ENCODE measurements at regions not wholly inside any gene's neighbourhood (a gene's known extent, or its start where the extent isn't known, plus 50 kb on each side); places are given as distances from the start of the nearest gene placed in this dataset.

GRCh38 chr1:86289161-86289560 is 107.0 kb downstream of the ODF2L start:
- H3K27ac ChIP-seq (ENCODE audit: low read depth, low read length), result no peak overlapping the region
- H2AFZ ChIP-seq (ENCODE audit: low read depth, low read length, poor library complexity, severe bottlenecking), result no peak overlapping the region
- H3K4me2 ChIP-seq (ENCODE audit: low read length), result no peak overlapping the region
- DNase-seq (ENCODE audit: low read depth, low spot score), result no peak
- intact Hi-C loops (cut with micrococcal nuclease), result no loop called here
- H3K79me2 ChIP-seq (ENCODE audit: insufficient read depth, low read length), result no peaks in the 10 kb centered on the region
- no peaks in the 10 kb centered on the region for H3K9me3 ChIP-seq (ENCODE audit: control insufficient read depth in 1 of 2, insufficient read depth in 1 of 2, low read depth in 1 of 2, low read length in 2 of 2)
- ChIA-PET RAD21 (ENCODE audit: low non-redundant PET in 1 of 2, low total read pairs in 2 of 2, uncharacterized antibody in 2 of 2, unreplicated experiment in 2 of 2) (no interaction called here), POLR2A (no interaction called here), CTCF (no interaction called here)
- no peaks in the 10 kb centered on the region for H3K9me2 ChIP-seq (ENCODE audit: insufficient read depth)
- no peak for ATAC-seq
- no peak overlapping the region for H3K4me3 ChIP-seq (replicated peaks in 1 of 2; ENCODE audit: low read depth in 1 of 2, low read length in 2 of 2)
- H4K20me1 ChIP-seq (ENCODE audit: insufficient read depth), result no peaks in the 10 kb centered on the region
- no peaks in the 10 kb centered on the region for H3K4me1 ChIP-seq (ENCODE audit: control insufficient read depth in 1 of 2, insufficient read depth in 2 of 2, low read length in 2 of 2)
- TF ChIP-seq CTCF (IDR thresholded peaks at IDR 0.05 in 2 of 3, conservative IDR thresholded peaks at IDR 0.05 in 1 of 3; ENCODE audit: borderline replicate concordance in 1 of 3, insufficient read depth in 1 of 3, low read depth in 2 of 3, low read length in 2 of 3), result no peak
- TF ChIP-seq FOSL1 (IDR thresholded peaks at IDR 0.05; ENCODE audit: low read depth), result no peak
- TF ChIP-seq SRF (IDR thresholded peaks at IDR 0.05; ENCODE audit: low read depth), result no peak
- no peak for TF ChIP-seq POLR2AphosphoS5 (IDR thresholded peaks at IDR 0.05; ENCODE audit: low read depth, low read length)
- TF ChIP-seq TCF7L2 (IDR thresholded peaks at IDR 0.05; ENCODE audit: borderline replicate concordance, extremely low read depth, insufficient read depth, insufficient read length), result no peak
- no peak for TF ChIP-seq EZH2phosphoT487 (IDR thresholded peaks at IDR 0.05; ENCODE audit: borderline replicate concordance)
- BruUV-seq (replicated peaks), result no TSS peak
- no peaks in the 10 kb centered on the region for H3K36me3 ChIP-seq (ENCODE audit: control insufficient read depth in 1 of 2, insufficient read depth in 2 of 2, low read length in 2 of 2)
- no peaks in the 10 kb centered on the region for H3K27me3 ChIP-seq (ENCODE audit: insufficient read depth, low read length)
- H3K9ac ChIP-seq (ENCODE audit: low read length), result no peak overlapping the region

- Histone ChIP-seq H3K9ac (ENCODE audit: low read length) (no peak overlapping the region), H3K36me3 (ENCODE audit: control insufficient read depth in 1 of 2, insufficient read depth in 2 of 2, low read length in 2 of 2) (no peaks in the 10 kb centered on the region), H3K9me3 (ENCODE audit: control insufficient read depth in 1 of 2, insufficient read depth in 1 of 2, low read depth in 1 of 2, low read length in 2 of 2) (no peaks in the 10 kb centered on the region), H3K79me2 (ENCODE audit: insufficient read depth, low read length) (no peaks in the 10 kb centered on the region), H4K20me1 (ENCODE audit: insufficient read depth) (no peaks in the 10 kb centered on the region), H3K4me3 (replicated peaks in 1 of 2; ENCODE audit: low read depth in 1 of 2, low read length in 2 of 2) (no peak overlapping the region), H3K27ac (ENCODE audit: low read depth, low read length) (no peak overlapping the region), H2AFZ (ENCODE audit: low read depth, low read length, poor library complexity, severe bottlenecking) (no peak overlapping the region), H3K4me1 (ENCODE audit: control insufficient read depth in 1 of 2, insufficient read depth in 2 of 2, low read length in 2 of 2) (no peaks in the 10 kb centered on the region), H3K9me2 (ENCODE audit: insufficient read depth) (no peaks in the 10 kb centered on the region), H3K27me3 (ENCODE audit: insufficient read depth, low read length) (no peaks in the 10 kb centered on the region), H3K4me2 (ENCODE audit: low read length) (no peak overlapping the region)
- BruUV-seq (replicated peaks), result no TSS peak
- ChIA-PET CTCF (no interaction called here), RAD21 (ENCODE audit: low non-redundant PET in 1 of 2, low total read pairs in 2 of 2, uncharacterized antibody in 2 of 2, unreplicated experiment in 2 of 2) (no interaction called here), POLR2A (no interaction called here)
- intact Hi-C loops (cut with micrococcal nuclease), result no loop called here
- ATAC-seq (no peak), DNase-seq (ENCODE audit: low read depth, low spot score) (no peak)
- no peak for TF ChIP-seq CEBPB (IDR thresholded peaks at IDR 0.05; ENCODE audit: low read depth)
Measured at GRCh38 chr1:86288586-86289147, 107.5 kb downstream of the ODF2L start.

Data from HCT116 (cell line).